ENCODE measurements at regions not wholly inside any gene's neighbourhood (a gene's known extent, or its start where the extent isn't known, plus 50 kb on each side); places are given as distances from the start of the nearest gene placed in this dataset.

GRCh38 chr1:90833466-90834110 is 116.5 kb upstream of the BARHL2 start:
- H3K4me1 ChIP-seq: peaks cover 8 to 20% (median 17%) of the 10 kb centered on the region in 9 donors
- H3K27me3 ChIP-seq: peaks cover 6 to 94% (median 60%) of the 10 kb centered on the region in 7 donors
- TF ChIP-seq, protein P1, sequence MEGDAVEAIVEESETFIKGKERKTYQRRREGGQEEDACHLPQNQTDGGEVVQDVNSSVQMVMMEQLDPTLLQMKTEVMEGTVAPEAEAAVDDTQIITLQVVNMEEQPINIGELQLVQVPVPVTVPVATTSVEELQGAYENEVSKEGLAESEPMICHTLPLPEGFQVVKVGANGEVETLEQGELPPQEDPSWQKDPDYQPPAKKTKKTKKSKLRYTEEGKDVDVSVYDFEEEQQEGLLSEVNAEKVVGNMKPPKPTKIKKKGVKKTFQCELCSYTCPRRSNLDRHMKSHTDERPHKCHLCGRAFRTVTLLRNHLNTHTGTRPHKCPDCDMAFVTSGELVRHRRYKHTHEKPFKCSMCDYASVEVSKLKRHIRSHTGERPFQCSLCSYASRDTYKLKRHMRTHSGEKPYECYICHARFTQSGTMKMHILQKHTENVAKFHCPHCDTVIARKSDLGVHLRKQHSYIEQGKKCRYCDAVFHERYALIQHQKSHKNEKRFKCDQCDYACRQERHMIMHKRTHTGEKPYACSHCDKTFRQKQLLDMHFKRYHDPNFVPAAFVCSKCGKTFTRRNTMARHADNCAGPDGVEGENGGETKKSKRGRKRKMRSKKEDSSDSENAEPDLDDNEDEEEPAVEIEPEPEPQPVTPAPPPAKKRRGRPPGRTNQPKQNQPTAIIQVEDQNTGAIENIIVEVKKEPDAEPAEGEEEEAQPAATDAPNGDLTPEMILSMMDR (IDR thresholded peaks at IDR 0.05): no peak
- ATAC-seq (no peak), DNase-seq (no peak)
- no peak overlapping the region for H3K27ac ChIP-seq
- intact Hi-C loops (cut with DNase I): no loop called here
- WGBS, 2 donors: 47 to 59% methylated on average over 6 of the region's 6 CpGs
- no peak overlapping the region for H3K4me3 ChIP-seq
- H3K9me3 ChIP-seq: no peaks in the 10 kb centered on the region
- no peaks in the 10 kb centered on the region for H3K36me3 ChIP-seq

- DNase-seq: no peak
- Histone ChIP-seq H3K9me3 (no peaks in the 10 kb centered on the region), H3K4me1 (peaks cover 8 to 20% (median 17%) of the 10 kb centered on the region in 9 donors), H3K27ac (no peak overlapping the region), H3K27me3 (peaks cover 6 to 81% (median 45%) of the 10 kb centered on the region in 7 donors), H3K4me3 (no peak overlapping the region), H3K36me3 (no peaks in the 10 kb centered on the region)
- WGBS, 2 donors: 55% methylated on average over 8 of the region's 8 CpGs
- no peak for ATAC-seq
- TF ChIP-seq, protein P1 (IDR thresholded peaks at IDR 0.05): no peak
- intact Hi-C loops (cut with DNase I): no loop called here
These were observed 114.8 kb upstream of the BARHL2 start for GRCh38 chr1:90831910-90832309.

DNA sequence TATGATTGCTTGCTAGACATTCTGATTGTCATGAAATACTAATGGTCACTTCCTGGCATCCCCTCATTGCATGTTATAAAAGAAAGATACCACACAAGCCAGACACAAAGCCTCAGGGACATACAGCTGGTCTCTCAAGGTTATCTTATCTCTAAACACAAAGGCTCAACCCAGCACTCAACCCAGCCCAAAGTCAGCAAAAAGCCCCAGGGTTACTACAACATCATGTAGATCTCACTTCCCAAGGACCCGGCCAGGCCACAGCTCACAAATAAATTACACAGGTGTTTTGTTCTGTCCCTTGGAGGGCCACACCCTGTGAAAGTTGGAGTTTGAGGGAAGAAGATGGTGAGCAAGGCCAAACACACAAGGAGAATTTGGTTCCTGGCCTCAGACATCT is 109.7 kb upstream of the BARHL2 start:
- TF ChIP-seq, protein P1 (IDR thresholded peaks at IDR 0.05): no peak
- Histone ChIP-seq H3K9me3 (no peaks in the 10 kb centered on the region), H3K4me3 (no peak overlapping the region), H3K27ac (no peak overlapping the region), H3K4me1 (no peaks in the 10 kb centered on the region), H3K36me3 (no peaks in the 10 kb centered on the region), H3K27me3 (peaks cover 0 to 31% (median 6%) of the 10 kb centered on the region in 7 donors)
- intact Hi-C loops (cut with DNase I): no loop called here
- DNase-seq: no peak
- 47% methylated on average over 1 of the region's 1 CpG for WGBS, 2 donors
- ATAC-seq: no peak

DNA sequence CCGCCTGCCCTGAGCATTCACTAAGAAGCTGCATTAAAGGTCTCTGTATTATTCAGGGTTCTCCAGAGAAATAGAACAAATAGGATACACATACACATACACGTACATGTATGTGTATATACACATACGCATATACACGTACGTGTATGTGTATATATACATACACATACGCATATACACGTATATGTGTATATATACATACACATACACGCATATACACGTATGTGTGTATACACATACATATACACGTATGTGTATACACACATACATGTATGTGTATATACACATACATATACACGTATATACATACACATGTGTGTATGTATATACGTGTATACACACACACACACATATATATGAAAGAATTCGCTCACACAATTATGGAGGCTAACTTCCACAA is 108.9 kb upstream of the BARHL2 start:
- TF ChIP-seq, protein P1 (IDR thresholded peaks at IDR 0.05): no peak
- intact Hi-C loops (cut with DNase I): no loop called here
- 86% methylated on average over 13 of the region's 13 CpGs for WGBS, 2 donors
- Histone ChIP-seq H3K27me3 (peaks cover 0 to 22% (median 5%) of the 10 kb centered on the region in 7 donors), H3K36me3 (no peaks in the 10 kb centered on the region), H3K9me3 (no peaks in the 10 kb centered on the region), H3K4me3 (no peak overlapping the region), H3K27ac (no peak overlapping the region), H3K4me1 (no peaks in the 10 kb centered on the region)
- no peak for DNase-seq
- ATAC-seq: no peak

All from heart right ventricle (tissue), 16 donors.